Stimulated activated CD8-positive, alpha-beta memory T cell treated with anti-CD3 and anti-CD28 coated beads, Interleukin-12 subunit alpha, Interleukin-12 subunit beta, amount 100 ng/mL, for 24 hours (primary cell): ENCODE measurements at regions not wholly inside any gene's neighbourhood (a gene's known extent, or its start where the extent isn't known, plus 50 kb on each side); places are given as distances from the start of the nearest gene placed in this dataset.
"Not testable (repeated sequence)": the region's sequence is repeated elsewhere in the genome, so short reads cannot be mapped to it uniquely, and the experiment has no call there.

ENCODE experiments used
- DNase-seq: peaks from one replicate; pipeline ENCODE4 v3.0.0-alpha.2; 2020; ENCODE audit errors: extremely low read depth

DNA sequence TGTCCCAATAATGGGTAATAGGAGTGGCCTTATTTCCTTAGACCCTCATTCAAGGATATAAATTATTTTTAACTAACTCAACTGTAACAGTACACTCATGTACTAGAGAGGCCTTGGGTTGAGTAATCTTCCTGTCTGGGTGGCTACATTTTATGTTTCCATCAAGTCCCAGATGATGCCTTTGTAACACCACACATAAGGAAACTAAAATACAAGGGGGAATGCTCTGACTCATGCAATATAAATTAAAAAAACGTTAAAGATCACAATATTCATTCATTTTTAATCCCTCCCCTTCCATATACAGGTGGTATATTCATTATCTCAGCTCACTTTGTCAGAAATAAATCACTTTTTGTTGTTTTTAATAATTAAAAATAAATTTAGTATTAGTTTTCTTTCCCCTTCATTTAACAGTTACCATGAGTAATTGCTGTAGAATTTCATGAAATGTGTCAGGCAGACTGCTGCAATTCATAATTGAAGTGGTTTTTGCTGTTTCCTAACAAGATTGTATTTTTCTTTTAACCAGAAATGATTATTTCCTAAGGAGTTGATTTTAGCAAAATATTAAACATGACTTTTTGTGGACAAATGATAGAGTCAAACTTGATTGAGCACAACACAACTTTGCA lies 1403.6 kb downstream of the SUCLG1 start:
- DNase-seq: no peak

- DNase-seq: no peak
Observed at GRCh38 chr2:83054751-83055150, 1404.3 kb downstream of the SUCLG1 start.

DNA sequence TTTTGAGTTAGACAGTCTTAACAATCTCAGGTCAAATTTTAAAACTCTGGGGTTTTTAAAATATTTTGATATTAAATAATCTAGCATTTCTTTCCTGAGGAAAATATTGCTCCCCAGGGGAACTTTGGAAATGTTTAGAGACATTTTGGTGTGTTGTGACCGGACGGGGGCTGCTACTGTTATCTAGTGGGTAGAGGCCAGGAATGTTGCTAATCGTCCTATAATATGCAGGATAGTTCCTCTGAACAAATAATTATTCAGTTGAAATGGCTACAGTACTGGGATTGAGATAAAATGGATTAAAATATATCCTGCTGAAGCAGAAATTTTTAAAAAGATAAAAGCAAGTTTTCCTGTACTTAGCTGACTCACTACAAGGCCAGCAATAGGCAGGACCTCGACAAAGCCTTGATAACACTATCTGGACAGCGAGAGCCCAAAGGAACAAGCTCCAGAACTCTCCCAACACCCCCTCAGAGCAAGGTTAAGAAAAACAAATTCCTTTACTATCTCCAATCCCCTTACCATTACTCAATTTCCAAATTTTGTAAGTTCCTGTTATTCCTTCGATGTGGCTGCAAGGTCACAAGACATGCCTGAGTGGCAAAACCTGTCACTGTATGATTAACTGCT lies 1407.4 kb downstream of the SUCLG1 start:
- DNase-seq: no peak

DNA sequence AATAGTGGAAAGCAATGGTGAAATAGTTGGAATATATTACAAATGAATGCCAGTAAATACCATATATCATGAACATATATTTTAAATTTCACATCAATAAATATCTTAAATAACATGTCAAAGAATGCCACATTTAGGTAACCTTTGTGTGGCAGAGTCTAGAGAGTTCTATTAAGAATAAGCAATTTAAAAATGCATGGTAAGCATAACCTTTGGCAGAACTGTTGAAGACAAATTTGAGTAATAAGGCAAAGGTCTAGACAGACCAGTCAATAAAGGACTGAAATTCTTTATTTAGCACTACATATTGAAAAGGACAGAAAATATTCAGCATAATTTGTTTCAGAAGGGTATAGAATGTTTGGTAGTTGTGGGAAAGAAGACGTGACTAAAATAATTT lies 1417.0 kb downstream of the SUCLG1 start:
- DNase-seq: no peak

GRCh38 chr2:83022631-83023210 lies 1436.4 kb downstream of the SUCLG1 start:
- DNase-seq: no peak

DNA sequence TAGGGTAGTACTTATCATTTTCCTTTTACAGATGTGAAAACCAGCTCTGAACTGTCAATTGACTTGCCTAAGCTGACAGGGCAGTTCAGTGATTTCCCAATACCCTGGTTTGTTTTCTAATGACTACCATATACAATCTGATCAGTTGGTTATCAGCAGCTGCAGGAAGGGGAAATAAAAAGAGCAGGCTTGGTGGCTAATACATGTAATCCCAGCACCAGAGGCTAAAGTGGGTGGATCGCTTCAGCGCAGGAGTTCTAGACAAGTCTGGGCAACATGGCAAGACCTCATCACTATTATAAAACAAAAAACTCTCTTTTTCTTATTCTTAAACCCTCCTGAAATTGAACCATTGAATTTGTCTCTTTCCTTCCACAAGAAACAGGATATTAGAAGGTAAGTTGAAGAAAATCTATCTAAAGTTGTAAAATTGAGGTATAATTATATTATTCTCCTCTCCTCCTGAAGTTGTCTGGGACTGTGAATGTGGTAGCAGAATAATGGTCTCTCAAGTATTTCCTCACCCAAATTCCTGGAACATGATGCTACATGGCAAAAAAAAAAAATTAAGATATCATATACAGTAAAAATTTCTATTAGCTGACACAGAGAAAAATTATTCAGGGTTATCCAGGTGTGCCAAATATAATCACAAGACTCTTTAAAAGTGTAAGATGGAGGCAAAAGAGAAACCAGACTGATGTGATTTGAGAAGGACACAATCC lies 1441.6 kb downstream of the SUCLG1 start:
- DNase-seq: no peak

DNA sequence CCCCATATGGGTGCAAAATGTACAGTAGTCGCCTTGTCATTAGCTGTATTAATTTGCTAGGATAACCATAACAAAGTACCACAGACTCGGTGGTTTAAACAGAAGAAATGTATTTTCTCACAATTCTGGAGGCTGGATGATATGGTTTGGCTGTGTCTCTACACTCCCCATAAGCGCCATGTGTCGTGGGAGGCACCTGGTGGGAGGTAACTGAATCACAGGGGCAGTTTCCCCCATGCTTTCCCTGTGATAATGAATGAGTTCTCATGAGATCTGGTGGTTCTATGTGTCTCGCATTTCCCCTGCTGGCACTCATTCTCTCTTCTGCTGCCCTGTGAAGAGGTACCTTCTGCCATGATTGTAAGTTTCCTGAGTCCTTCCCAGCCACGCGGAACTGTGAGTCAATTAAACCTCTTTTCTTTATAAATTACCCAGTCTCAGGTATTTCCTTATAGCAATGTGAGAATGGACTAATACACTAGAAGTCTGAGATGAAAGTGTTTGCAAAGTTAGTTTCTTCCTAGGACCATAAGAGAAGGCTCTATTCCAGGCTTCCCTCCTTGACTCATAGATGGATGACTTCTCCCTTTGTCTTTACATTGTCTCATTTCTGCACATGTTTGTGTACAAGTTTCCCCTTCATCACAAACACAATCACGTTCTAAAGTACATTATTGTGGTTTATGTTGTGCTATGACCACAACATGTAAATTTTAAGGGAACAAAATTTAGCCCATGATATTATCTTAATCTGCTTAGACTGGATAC lies 1442.6 kb downstream of the SUCLG1 start:
- DNase-seq: no peak

- no peak for DNase-seq
Observed at GRCh38 chr2:83015900-83016299, 1443.2 kb downstream of the SUCLG1 start.

- DNase-seq: no peak
Observed at GRCh38 chr2:83015035-83015715, 1443.9 kb downstream of the SUCLG1 start.

- no peak for DNase-seq
Observed at GRCh38 chr2:83014462-83014861, 1444.6 kb downstream of the SUCLG1 start.

DNA sequence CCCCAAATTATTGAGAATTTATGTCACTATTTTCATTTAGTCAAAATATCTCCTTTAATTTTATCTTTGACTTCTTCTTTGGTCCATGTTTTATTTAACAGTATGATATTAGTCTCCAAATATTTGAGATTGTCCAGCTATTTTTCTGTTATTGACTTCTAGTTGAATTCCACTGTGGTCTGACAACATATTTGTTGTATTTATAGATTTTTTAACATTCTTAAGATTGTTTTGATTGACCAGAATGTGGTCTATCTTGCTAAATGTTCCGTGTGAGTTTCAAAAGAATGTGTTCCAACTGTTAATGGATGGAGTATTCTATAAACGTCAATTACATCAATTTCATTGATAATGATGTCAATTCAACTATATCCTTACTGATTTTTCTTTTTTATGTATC lies 1452.1 kb downstream of the SUCLG1 start:
- no peak for DNase-seq

DNA sequence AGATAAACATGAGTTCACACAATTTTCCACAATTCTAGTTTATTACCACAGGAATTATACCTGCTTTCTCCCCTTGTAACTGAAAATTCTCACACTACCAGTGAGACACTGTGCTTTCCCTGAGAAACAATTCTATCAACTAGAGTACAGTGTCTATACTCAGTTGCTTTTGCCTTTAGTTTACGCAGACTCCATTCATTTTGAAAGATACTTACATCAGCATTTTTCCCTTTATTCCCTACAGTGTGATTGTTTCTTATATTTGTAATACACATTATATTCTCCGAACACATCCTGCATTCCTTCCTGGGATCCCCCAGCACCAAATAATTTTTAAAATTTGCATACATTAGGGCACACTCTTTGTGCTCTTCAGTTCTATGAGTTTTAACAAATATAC lies 1455.5 kb downstream of the SUCLG1 start:
- no peak for DNase-seq

DNA sequence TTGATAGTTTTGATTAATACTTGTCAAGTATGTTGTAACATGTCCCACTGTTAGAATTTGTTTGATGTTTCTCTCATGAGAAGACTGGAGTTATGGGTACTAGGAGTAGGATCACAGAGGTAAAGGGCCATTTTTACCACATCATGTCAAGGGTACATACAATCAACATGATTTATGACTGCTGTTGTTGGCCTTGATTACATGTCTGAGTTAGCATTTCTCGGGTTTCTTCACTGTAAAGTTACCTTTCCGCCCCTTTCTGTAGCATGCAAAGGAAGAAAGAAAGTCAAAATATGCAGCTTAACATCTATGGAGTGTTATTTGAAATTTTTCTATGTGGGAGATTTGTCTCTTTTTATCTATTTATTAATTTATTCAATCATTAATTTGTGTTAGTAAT lies 1456.4 kb downstream of the SUCLG1 start:
- no peak for DNase-seq

GRCh38 chr2:82998781-82999180 lies 1460.3 kb downstream of the SUCLG1 start:
- DNase-seq: no peak

DNA sequence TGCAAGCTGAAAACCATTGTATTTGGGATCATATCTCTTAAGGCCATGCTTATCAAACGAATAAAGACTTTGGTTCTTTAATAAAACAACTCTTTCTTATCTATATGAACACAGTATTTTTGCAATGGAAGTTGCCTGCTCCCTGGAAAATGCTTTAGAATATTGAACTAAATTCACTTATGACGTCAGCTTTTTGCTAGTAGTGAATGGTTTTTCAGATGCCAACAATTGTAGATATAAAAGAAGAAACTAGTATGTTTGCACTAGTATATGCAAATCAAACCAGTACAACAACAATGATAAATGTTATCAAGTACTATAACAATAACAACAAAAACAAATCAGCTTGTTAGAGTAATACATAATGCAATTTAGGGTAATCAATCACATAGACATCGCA lies 1462.9 kb downstream of the SUCLG1 start:
- DNase-seq: no peak

DNA sequence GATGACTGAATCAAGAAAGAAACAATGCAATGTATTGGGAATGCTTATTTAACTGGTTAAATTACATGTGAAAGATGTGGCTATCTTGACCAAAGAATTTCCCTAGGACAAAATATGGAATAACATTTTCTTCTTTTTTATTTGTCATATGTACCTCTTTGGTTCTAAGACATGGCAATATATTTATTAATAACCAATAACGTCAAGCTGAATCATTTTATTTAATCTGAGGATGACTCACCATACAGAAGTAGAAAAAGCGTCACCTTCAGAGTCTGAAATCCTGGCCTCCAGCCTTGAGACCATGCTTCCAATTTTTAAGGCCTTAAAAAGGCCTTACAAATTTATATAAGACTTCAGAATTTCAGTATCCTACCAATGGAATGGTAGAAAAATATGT lies 1464.9 kb downstream of the SUCLG1 start:
- DNase-seq: no peak

GRCh38 chr2:82993609-82994008 lies 1465.5 kb downstream of the SUCLG1 start:
- no peak for DNase-seq

- DNase-seq: no peak
Observed at GRCh38 chr2:82992968-82993367, 1466.1 kb downstream of the SUCLG1 start.

DNA sequence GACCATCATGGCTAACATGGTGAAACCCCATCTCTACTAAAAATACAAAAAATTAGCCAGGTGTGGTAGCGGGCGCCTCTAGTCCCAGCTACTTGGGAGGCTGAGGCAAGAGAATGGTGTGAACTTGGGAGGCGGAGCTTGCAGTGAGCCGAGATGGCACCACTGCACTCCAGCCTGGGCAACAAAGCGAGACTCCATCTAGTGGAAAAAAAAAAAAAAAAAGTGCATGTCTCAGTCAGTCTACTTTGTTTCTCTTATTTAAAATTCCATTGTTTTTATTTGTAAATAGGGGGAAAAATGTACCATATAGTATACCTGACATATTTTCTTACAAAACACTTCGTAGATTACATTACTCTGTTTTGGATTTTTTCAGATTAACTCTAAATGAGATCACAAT lies 1471.4 kb downstream of the SUCLG1 start:
- not testable (repeated sequence) for DNase-seq

GRCh38 chr2:82986899-82987298 lies 1472.2 kb downstream of the SUCLG1 start:
- no peak for DNase-seq

GRCh38 chr2:82985572-82986197 lies 1473.4 kb downstream of the SUCLG1 start:
- DNase-seq: no peak
